ENCODE measurements at regions not wholly inside any gene's neighbourhood (a gene's known extent, or its start where the extent isn't known, plus 50 kb on each side); places are given as distances from the start of the nearest gene placed in this dataset.

GRCh38 chr7:28318101-28318762, 94.1 kb upstream of the CREB5 start:
- no peaks in the 10 kb centered on the region for H3F3A ChIP-seq (replicated peaks; ENCODE audit: insufficient read depth)
- no peak overlapping the region for H3K27ac ChIP-seq (ENCODE audit: low read depth in 2 of 2, low read length in 1 of 2)
- TF ChIP-seq NRF1 (IDR thresholded peaks at IDR 0.05; ENCODE audit: low read depth, low read length) = no peak
- TF ChIP-seq SIN3A (IDR thresholded peaks at IDR 0.05; ENCODE audit: borderline replicate concordance, low read depth, low read length) = no peak
- TF ChIP-seq, protein P1, sequence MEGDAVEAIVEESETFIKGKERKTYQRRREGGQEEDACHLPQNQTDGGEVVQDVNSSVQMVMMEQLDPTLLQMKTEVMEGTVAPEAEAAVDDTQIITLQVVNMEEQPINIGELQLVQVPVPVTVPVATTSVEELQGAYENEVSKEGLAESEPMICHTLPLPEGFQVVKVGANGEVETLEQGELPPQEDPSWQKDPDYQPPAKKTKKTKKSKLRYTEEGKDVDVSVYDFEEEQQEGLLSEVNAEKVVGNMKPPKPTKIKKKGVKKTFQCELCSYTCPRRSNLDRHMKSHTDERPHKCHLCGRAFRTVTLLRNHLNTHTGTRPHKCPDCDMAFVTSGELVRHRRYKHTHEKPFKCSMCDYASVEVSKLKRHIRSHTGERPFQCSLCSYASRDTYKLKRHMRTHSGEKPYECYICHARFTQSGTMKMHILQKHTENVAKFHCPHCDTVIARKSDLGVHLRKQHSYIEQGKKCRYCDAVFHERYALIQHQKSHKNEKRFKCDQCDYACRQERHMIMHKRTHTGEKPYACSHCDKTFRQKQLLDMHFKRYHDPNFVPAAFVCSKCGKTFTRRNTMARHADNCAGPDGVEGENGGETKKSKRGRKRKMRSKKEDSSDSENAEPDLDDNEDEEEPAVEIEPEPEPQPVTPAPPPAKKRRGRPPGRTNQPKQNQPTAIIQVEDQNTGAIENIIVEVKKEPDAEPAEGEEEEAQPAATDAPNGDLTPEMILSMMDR (IDR thresholded peaks at IDR 0.05) = no peak
- TF ChIP-seq JUND (IDR thresholded peaks at IDR 0.05) = no peak
- no peak for TF ChIP-seq ELF1 (IDR thresholded peaks at IDR 0.05)
- TF ChIP-seq EP300 (IDR thresholded peaks at IDR 0.05; ENCODE audit: borderline replicate concordance in 1 of 2, low read depth in 1 of 2, low read length in 1 of 2) = no peak
- TF ChIP-seq POLR2AphosphoS5 (IDR thresholded peaks at IDR 0.05; ENCODE audit: low read depth, low read length) = no peak
- 63% methylated on average over 3 of the region's 3 CpGs for WGBS (ENCODE audit: low lambda C conversion rate)
- no peak overlapping the region for H3K4me2 ChIP-seq
- H3K9me2 ChIP-seq = no peaks in the 10 kb centered on the region
- no peak overlapping the region for H3K4me3 ChIP-seq (ENCODE audit: low read depth in 2 of 2, low read length in 1 of 2)
- H3K27me3 ChIP-seq (ENCODE audit: insufficient read depth) = peaks cover 23% of the 10 kb centered on the region; the same call in 1 of the 2 replicates
- H3K9ac ChIP-seq = no peak overlapping the region
- H4K20me1 ChIP-seq (ENCODE audit: insufficient read depth) = no peaks in the 10 kb centered on the region
- H2AFZ ChIP-seq (ENCODE audit: low read depth) = no peak overlapping the region
- POLR2A ChIA-PET = no interaction called here
- peaks cover 0 to 29% of the 10 kb centered on the region in 2 experiments; a peak in 2 of 4 replicates for H3K4me1 ChIP-seq (ENCODE audit: control insufficient read depth in 1 of 2, insufficient read depth in 2 of 2, low read depth in 1 of 2, low read length in 1 of 2)
- no peaks in the 10 kb centered on the region for H3K9me3 ChIP-seq
- DNase-seq = no peak
- H3K79me2 ChIP-seq (ENCODE audit: insufficient read depth) = no peaks in the 10 kb centered on the region
- CTCF ChIA-PET = interaction anchor here (0.8 to 1.2 kb wide), 3 partner anchors 19 to 639 kb away, joined by 3 to 6 read pairs (median 5); no protein-coding TSS in a partner anchor
- H3K36me3 ChIP-seq (replicated peaks in 1 of 2; ENCODE audit: control insufficient read depth in 1 of 2, insufficient read depth in 2 of 2, low read length in 1 of 2) = no peaks in the 10 kb centered on the region

DNA sequence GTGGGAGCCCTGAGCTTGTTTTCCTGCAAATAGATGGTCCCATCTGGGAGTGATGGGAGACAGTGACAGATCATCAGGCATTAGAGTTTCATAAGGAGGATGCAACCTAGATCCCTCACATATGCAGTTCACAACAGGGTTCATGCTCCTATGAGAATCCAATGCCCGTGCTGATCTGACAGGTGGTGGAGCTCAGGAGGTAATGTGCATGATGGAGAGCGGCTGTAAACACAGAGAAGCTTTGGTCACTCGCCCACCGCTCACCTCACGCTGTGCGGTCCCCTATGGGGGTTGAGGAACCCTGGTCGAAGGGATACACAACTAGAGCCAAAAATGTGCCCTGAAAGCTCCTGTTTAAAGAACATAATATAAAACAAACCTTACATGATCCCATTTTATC, 88.5 kb upstream of the CREB5 start:
- Histone ChIP-seq H3K9me3 (no peaks in the 10 kb centered on the region), H3K4me3 (ENCODE audit: low read depth in 2 of 2, low read length in 1 of 2) (no peak overlapping the region), H3F3A (replicated peaks; ENCODE audit: insufficient read depth) (no peaks in the 10 kb centered on the region), H3K79me2 (ENCODE audit: insufficient read depth) (no peaks in the 10 kb centered on the region), H4K20me1 (ENCODE audit: insufficient read depth) (no peaks in the 10 kb centered on the region), H3K27ac (ENCODE audit: low read depth in 2 of 2, low read length in 1 of 2) (no peak overlapping the region), H3K4me1 (ENCODE audit: control insufficient read depth in 1 of 2, insufficient read depth in 2 of 2, low read depth in 1 of 2, low read length in 1 of 2) (no peaks in the 10 kb centered on the region), H3K4me2 (no peak overlapping the region), H3K9me2 (no peaks in the 10 kb centered on the region), H3K27me3 (ENCODE audit: insufficient read depth) (no peaks in the 10 kb centered on the region), H2AFZ (ENCODE audit: low read depth) (no peak overlapping the region), H3K9ac (no peak overlapping the region), H3K36me3 (replicated peaks in 1 of 2; ENCODE audit: control insufficient read depth in 1 of 2, insufficient read depth in 2 of 2, low read length in 1 of 2) (no peaks in the 10 kb centered on the region)
- ChIA-PET CTCF (interaction anchor here (1.3 to 3.0 kb wide), 4 partner anchors 8 to 27 kb away, joined by 3 to 14 read pairs (median 4); no protein-coding TSS in a partner anchor), POLR2A (no interaction called here)
- 74% methylated on average over 7 of the region's 7 CpGs for WGBS (ENCODE audit: low lambda C conversion rate)
- no peak for DNase-seq
- TF ChIP-seq FOXJ3 (CRISPR knock-in tag; IDR thresholded peaks at IDR 0.05) (no peak), SMC3 (IDR thresholded peaks at IDR 0.05; ENCODE audit: low read depth, low read length) (no peak), RAD21 (IDR thresholded peaks at IDR 0.05; ENCODE audit: low read length) (no peak), FOXM1 (IDR thresholded peaks at IDR 0.05; ENCODE audit: low read depth) (no peak), EP300 (IDR thresholded peaks at IDR 0.05; ENCODE audit: borderline replicate concordance in 1 of 2, low read depth in 1 of 2, low read length in 1 of 2) (no peak), CHD2 (IDR thresholded peaks at IDR 0.05; ENCODE audit: low read length, partially characterized antibody) (no peak), JUND (IDR thresholded peaks at IDR 0.05) (no peak), GATA2 (CRISPR knock-in tag; IDR thresholded peaks at IDR 0.05) (no peak), SIN3A (IDR thresholded peaks at IDR 0.05; ENCODE audit: borderline replicate concordance, low read depth, low read length) (no peak), TAF1 (IDR thresholded peaks at IDR 0.05; ENCODE audit: borderline replicate concordance, low read depth, low read length) (no peak), YY1 (IDR thresholded peaks at IDR 0.05; ENCODE audit: low read depth) (no peak), MAX (IDR thresholded peaks at IDR 0.05; ENCODE audit: low read depth) (no peak), NFIC (IDR thresholded peaks at IDR 0.05; ENCODE audit: borderline replicate concordance) (no peak)
- TF ChIP-seq, protein P2, sequence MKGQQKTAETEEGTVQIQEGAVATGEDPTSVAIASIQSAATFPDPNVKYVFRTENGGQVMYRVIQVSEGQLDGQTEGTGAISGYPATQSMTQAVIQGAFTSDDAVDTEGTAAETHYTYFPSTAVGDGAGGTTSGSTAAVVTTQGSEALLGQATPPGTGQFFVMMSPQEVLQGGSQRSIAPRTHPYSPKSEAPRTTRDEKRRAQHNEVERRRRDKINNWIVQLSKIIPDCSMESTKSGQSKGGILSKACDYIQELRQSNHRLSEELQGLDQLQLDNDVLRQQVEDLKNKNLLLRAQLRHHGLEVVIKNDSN (IDR thresholded peaks at IDR 0.05; ENCODE audit: borderline replicate concordance, low read depth) = no peak

Measured in SK-N-SH (cell line).